ENCODE measurements at regions not wholly inside any gene's neighbourhood (a gene's known extent, or its start where the extent isn't known, plus 50 kb on each side); places are given as distances from the start of the nearest gene placed in this dataset.

- no peak overlapping the region for H3K27ac ChIP-seq
- TF ChIP-seq ZFX (IDR thresholded peaks at IDR 0.05; ENCODE audit: borderline replicate concordance) = no peak
Observed at GRCh38 chr9:13648068-13648467, 368.6 kb upstream of the MPDZ start.

GRCh38 chr9:13646500-13647021, 367.1 kb upstream of the MPDZ start:
- no peak overlapping the region for H3K27ac ChIP-seq
- TF ChIP-seq CTCF (IDR thresholded peaks at IDR 0.05) (no peak), ZFX (IDR thresholded peaks at IDR 0.05; ENCODE audit: borderline replicate concordance) (no peak)

GRCh38 chr9:13645557-13645956, 366.1 kb upstream of the MPDZ start:
- no peak overlapping the region for H3K27ac ChIP-seq
- TF ChIP-seq CTCF (IDR thresholded peaks at IDR 0.05) = no peak
- TF ChIP-seq ZFX (IDR thresholded peaks at IDR 0.05; ENCODE audit: borderline replicate concordance) = no peak

GRCh38 chr9:13644675-13645074, 365.2 kb upstream of the MPDZ start:
- TF ChIP-seq CTCF (IDR thresholded peaks at IDR 0.05) (no peak), ZFX (IDR thresholded peaks at IDR 0.05; ENCODE audit: borderline replicate concordance) (no peak)
- no peak overlapping the region for H3K27ac ChIP-seq

- no peak for TF ChIP-seq ZFX (IDR thresholded peaks at IDR 0.05; ENCODE audit: borderline replicate concordance)
- TF ChIP-seq CTCF (IDR thresholded peaks at IDR 0.05) = no peak
- no peak overlapping the region for H3K27ac ChIP-seq
Observed at GRCh38 chr9:13642646-13643045, 363.2 kb upstream of the MPDZ start.

GRCh38 chr9:13629067-13629466, 349.6 kb upstream of the MPDZ start:
- TF ChIP-seq ZFX (IDR thresholded peaks at IDR 0.05; ENCODE audit: borderline replicate concordance) (no peak), CTCF (IDR thresholded peaks at IDR 0.05) (no peak)
- H3K27ac ChIP-seq = no peak overlapping the region

GRCh38 chr9:13628526-13628925, 349.0 kb upstream of the MPDZ start:
- no peak overlapping the region for H3K27ac ChIP-seq
- TF ChIP-seq ZFX (IDR thresholded peaks at IDR 0.05; ENCODE audit: borderline replicate concordance) (no peak), CTCF (IDR thresholded peaks at IDR 0.05) (no peak)

- TF ChIP-seq CTCF (IDR thresholded peaks at IDR 0.05) (no peak), ZFX (IDR thresholded peaks at IDR 0.05; ENCODE audit: borderline replicate concordance) (no peak)
Observed at GRCh38 chr9:13627502-13627901, 348.0 kb upstream of the MPDZ start.

More at GRCh38 chr9:13627502-13627901, 348.0 kb upstream of the MPDZ start:
- H3K27ac ChIP-seq = no peak overlapping the region
